GM23338 (cell line): ENCODE measurements at regions not wholly inside any gene's neighbourhood (a gene's known extent, or its start where the extent isn't known, plus 50 kb on each side); places are given as distances from the start of the nearest gene placed in this dataset.

ENCODE experiments used
- ETS1 ChIP-seq: IDR thresholded peaks from 2 replicates; pipeline ENCODE4 v1.6.1; 2016; ENCODE audit warnings: antibody characterized with exemption
- EZH2 ChIP-seq: fragments of 200-600 bp; sonication (generic); IDR thresholded peaks from one replicate; pipeline ENCODE4 v1.8.0; 2017; ENCODE audit warnings: antibody characterized with exemption, mild to moderate bottlenecking, low read depth; ENCODE audit not compliant: unreplicated experiment
- EZH2phosphoT487 ChIP-seq: fragments of 200-600 bp; sonication (generic); IDR thresholded peaks from one replicate; pipeline ENCODE4 v1.8.1; 2018; ENCODE audit warnings: antibody characterized with exemption; ENCODE audit not compliant: unreplicated experiment
- JUNB ChIP-seq: IDR thresholded peaks from one replicate; pipeline ENCODE4 v1.6.1; 2016; ENCODE audit warnings: antibody characterized with exemption; ENCODE audit not compliant: unreplicated experiment
- POLR2AphosphoS5 ChIP-seq: IDR thresholded peaks from 2 replicates; pipeline ENCODE4 v1.6.1; 2016; ENCODE audit warnings: antibody characterized with exemption, low read depth
- REST ChIP-seq: IDR thresholded peaks from one replicate; pipeline ENCODE4 v1.6.1; 2018; ENCODE audit warnings: antibody characterized with exemption; ENCODE audit not compliant: unreplicated experiment
- TF ChIP-seq, protein P1 (sequence below), 2 experiments: fragments of 200-600 bp in 1 of 2; sonication (generic) in 1 of 2; conservative IDR thresholded peaks; 2 replicates each; pipeline versions ENCODE4 v1.5.1 to v1.6.1; 2016 to 2017; ENCODE audit warnings: antibody characterized with exemption in 2 of 2, low read depth in 2 of 2, mild to moderate bottlenecking in 2 of 2, moderate library complexity in 1 of 2

GRCh38 chr7:26547156-26547555, 255.5 kb downstream of the SNX10 start:
- no peak for TF ChIP-seq EZH2
- TF ChIP-seq, protein P1, sequence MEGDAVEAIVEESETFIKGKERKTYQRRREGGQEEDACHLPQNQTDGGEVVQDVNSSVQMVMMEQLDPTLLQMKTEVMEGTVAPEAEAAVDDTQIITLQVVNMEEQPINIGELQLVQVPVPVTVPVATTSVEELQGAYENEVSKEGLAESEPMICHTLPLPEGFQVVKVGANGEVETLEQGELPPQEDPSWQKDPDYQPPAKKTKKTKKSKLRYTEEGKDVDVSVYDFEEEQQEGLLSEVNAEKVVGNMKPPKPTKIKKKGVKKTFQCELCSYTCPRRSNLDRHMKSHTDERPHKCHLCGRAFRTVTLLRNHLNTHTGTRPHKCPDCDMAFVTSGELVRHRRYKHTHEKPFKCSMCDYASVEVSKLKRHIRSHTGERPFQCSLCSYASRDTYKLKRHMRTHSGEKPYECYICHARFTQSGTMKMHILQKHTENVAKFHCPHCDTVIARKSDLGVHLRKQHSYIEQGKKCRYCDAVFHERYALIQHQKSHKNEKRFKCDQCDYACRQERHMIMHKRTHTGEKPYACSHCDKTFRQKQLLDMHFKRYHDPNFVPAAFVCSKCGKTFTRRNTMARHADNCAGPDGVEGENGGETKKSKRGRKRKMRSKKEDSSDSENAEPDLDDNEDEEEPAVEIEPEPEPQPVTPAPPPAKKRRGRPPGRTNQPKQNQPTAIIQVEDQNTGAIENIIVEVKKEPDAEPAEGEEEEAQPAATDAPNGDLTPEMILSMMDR (conservative IDR thresholded peaks at IDR 0.05; ENCODE audit: low read depth in 2 of 2), result no peak
- TF ChIP-seq EZH2phosphoT487, result no peak
- no peak for TF ChIP-seq REST
- no peak for TF ChIP-seq ETS1
- no peak for TF ChIP-seq JUNB
- TF ChIP-seq POLR2AphosphoS5, result no peak
